K562 (cell line): ENCODE measurements at regions not wholly inside any gene's neighbourhood (a gene's known extent, or its start where the extent isn't known, plus 50 kb on each side); places are given as distances from the start of the nearest gene placed in this dataset.

ENCODE experiments used
- ATAC-seq: fragments of 200-7000 bp; cut with Tn5 transposase; 3 replicates; pipeline ENCODE4 v1.9.1; 2020; ENCODE audit warnings: moderate library complexity
- BruUV-seq: library from RNA; stranded (reverse); fragments of 400-500 nt; replicated peaks from 2 replicates; lab custom pipeline; 2021; lab: Mats Ljungman, UMichigan
- CTCF ChIA-PET: fragments of 300-600 bp; formaldehyde crosslinking; extraction: SDS; loops from one replicate; lab custom pipeline; 2021; ENCODE audit warnings: low intra/inter-chr PET ratio; lab: Yijun Ruan, JAX
- POLR2A ChIA-PET: fragments of 300-600, 350-650 bp; sonication (Branson Sonifier 250); formaldehyde crosslinking; extraction: SDS; loops from one replicate; lab custom pipeline; 2021; ENCODE audit warnings: antibody characterized with exemption, inconsistent platforms; lab: Yijun Ruan, JAX
- DNase-seq, 4 experiments: peaks; one replicate each; pipeline versions ENCODE4 v3.0.0 to v3.0.0-alpha.2; 2011 to 2018; ENCODE audit warnings: low spot score in 3 of 4, mixed read lengths in 3 of 4; ENCODE audit errors: extremely low read depth in 1 of 4
- FAIRE-seq: peaks from 2 replicates; lab custom pipeline; 2011; peaks lifted over from hg19 to GRCh38; lab: Jason Lieb, UNC
- H2AFZ ChIP-seq: 2 replicates; pipeline ENCODE4 v1.6.0; 2011; ENCODE audit warnings: low read depth, low read length, control low read depth, inconsistent platforms
- H3K27ac ChIP-seq: fragments of 200-600 bp; 3 replicates; pipeline ENCODE4 v1.8.0; 2011; ENCODE audit warnings: low read depth, mild to moderate bottlenecking, control low read depth, inconsistent platforms, low read length, moderate library complexity, mixed read lengths; ENCODE audit errors: extremely low read depth
- H3K27me3 ChIP-seq, 2 experiments: fragments of 300-600 bp in 1 of 2; 2 replicates in 1 of 2; 3 replicates in 1 of 2; pipeline versions ENCODE4 v1.6.0 to v1.8.0; 2011; ENCODE audit warnings: inconsistent platforms in 2 of 2, low read length in 2 of 2, mild to moderate bottlenecking in 1 of 2, mixed read lengths in 1 of 2, moderate library complexity in 1 of 2; ENCODE audit not compliant: control insufficient read depth in 2 of 2, insufficient read depth in 2 of 2
- H3K36me3 ChIP-seq: fragments of 300-600 bp; 3 replicates; pipeline ENCODE4 v1.8.0; 2011; ENCODE audit warnings: mild to moderate bottlenecking, low read length, inconsistent platforms; ENCODE audit not compliant: control insufficient read depth, insufficient read depth
- H3K4me1 ChIP-seq, 2 experiments: fragments of 200-600 bp in 1 of 2; replicated peaks in 1 of 2; 2 replicates in 1 of 2; 3 replicates in 1 of 2; pipeline versions ENCODE4 v1.5.1 to v1.8.0; 2011; ENCODE audit warnings: inconsistent platforms in 2 of 2, low read length in 2 of 2, mild to moderate bottlenecking in 1 of 2, mixed read lengths in 1 of 2, moderate library complexity in 1 of 2; ENCODE audit not compliant: control insufficient read depth in 2 of 2, insufficient read depth in 2 of 2
- H3K4me2 ChIP-seq: 2 replicates; pipeline ENCODE4 v1.6.1; 2011; ENCODE audit warnings: low read length, control low read depth, inconsistent platforms, mixed read lengths; ENCODE audit not compliant: insufficient read depth
- H3K4me3 ChIP-seq: fragments of 200-600 bp; sonication (generic), shearing (Covaris generic); 2 replicates; pipeline ENCODE4 v1.5.1; 2016; ENCODE audit warnings: control low read depth, inconsistent platforms
- H3K79me2 ChIP-seq: fragments of 200-600 bp; 3 replicates; pipeline ENCODE4 v1.8.0; 2011; ENCODE audit warnings: low read length, inconsistent platforms; ENCODE audit not compliant: control insufficient read depth, insufficient read depth
- H3K9ac ChIP-seq, 2 experiments: 2 replicates each; pipeline versions ENCODE4 v1.6.0 to v1.6.1; 2011; ENCODE audit warnings: low read depth in 2 of 2, low read length in 2 of 2, control low read depth in 1 of 2, inconsistent platforms in 1 of 2, mild to moderate bottlenecking in 1 of 2, mixed read lengths in 1 of 2; ENCODE audit not compliant: insufficient read depth in 1 of 2
- H3K9me1 ChIP-seq: one replicate; pipeline ENCODE4 v1.6.0; 2011; ENCODE audit warnings: inconsistent platforms, mild to moderate bottlenecking, low read length, moderate library complexity; ENCODE audit not compliant: control insufficient read depth, insufficient read depth
- H3K9me3 ChIP-seq: replicated peaks from 2 replicates; pipeline ENCODE4 v1.5.1; 2011; ENCODE audit warnings: low read depth, low read length, inconsistent platforms; ENCODE audit not compliant: control insufficient read depth, insufficient read depth
- H4K20me1 ChIP-seq: replicated peaks from 2 replicates; pipeline ENCODE4 v1.6.1; 2011; ENCODE audit warnings: low read length, inconsistent platforms, mixed read lengths; ENCODE audit not compliant: control insufficient read depth, insufficient read depth
- DDX20 ChIP-seq: fragments of 450-650 bp; IDR thresholded peaks from 2 replicates; pipeline ENCODE4 v1.6.1; 2016; ENCODE audit warnings: missing genetic modification characterization, low read depth, mild to moderate bottlenecking, missing compliant biosample characterization, moderate library complexity
- MCM5 ChIP-seq: fragments of 450-650 bp; IDR thresholded peaks from 2 replicates; pipeline ENCODE4 v1.6.1; 2016; ENCODE audit warnings: low read depth
- PHF20 ChIP-seq: fragments of 450-650 bp; IDR thresholded peaks from 2 replicates; pipeline ENCODE4 v1.6.1; 2018; ENCODE audit not compliant: partially characterized antibody
- RFX7 ChIP-seq: fragments of 250-450 bp; sonication (Bioruptor Pico); IDR thresholded peaks from 2 replicates; pipeline ENCODE4 v1.5.1; 2021; ENCODE audit warnings: mild to moderate bottlenecking
- SAP30 ChIP-seq: fragments of 200-600 bp; sonication (generic); IDR thresholded peaks from 2 replicates; pipeline ENCODE4 v1.6.1; 2012; ENCODE audit warnings: borderline replicate concordance, low read depth, mild to moderate bottlenecking, moderate library complexity, low read length, control low read depth, inconsistent platforms; ENCODE audit not compliant: insufficient read depth, poor library complexity, severe bottlenecking
- TCF3 ChIP-seq: sonication (generic); formaldehyde crosslinking; IDR thresholded peaks from 2 replicates; pipeline ENCODE4 v1.4.0; 2020; ENCODE audit warnings: mild to moderate bottlenecking, missing genetic modification reagents
- ZSCAN29 ChIP-seq: fragments of 450-650 bp; IDR thresholded peaks from 2 replicates; pipeline ENCODE4 v1.6.1; 2017
- WGBS: fragments of 100-300 bp; shearing (Covaris generic); methylation state at CpG from one replicate; pipeline ENCODE4 v1.1.6; 2016; ENCODE audit warnings: low coverage, mixed read lengths; ENCODE audit not compliant: insufficient coverage; ENCODE audit errors: missing lambda C conversion rate; 5-methylcytosine and 5-hydroxymethylcytosine counted together
- in situ Hi-C: fragments of 300-500 bp; cut with MboI; formaldehyde crosslinking; loops from 4 replicates; pipeline ENCODE4 v1.15.0; 2018; ENCODE audit warnings: inconsistent platforms, mixed read lengths
- intact Hi-C: fragments of 100-400 bp; cut with micrococcal nuclease; formaldehyde crosslinking; loops from 2 replicates; pipeline ENCODE4 v1.14.2; 2022
- TF ChIP-seq, protein P1 (sequence below): conservative IDR thresholded peaks from 2 replicates; pipeline ENCODE4 v1.6.1; 2011; ENCODE audit warnings: low read depth, mild to moderate bottlenecking, low read length; ENCODE audit not compliant: control insufficient read depth
- TF ChIP-seq, protein P2 (sequence below): sonication (generic); formaldehyde crosslinking; IDR thresholded peaks from 2 replicates; pipeline ENCODE4 v1.8.1; 2023; ENCODE audit warnings: mild to moderate bottlenecking, missing genetic modification reagents

DNA sequence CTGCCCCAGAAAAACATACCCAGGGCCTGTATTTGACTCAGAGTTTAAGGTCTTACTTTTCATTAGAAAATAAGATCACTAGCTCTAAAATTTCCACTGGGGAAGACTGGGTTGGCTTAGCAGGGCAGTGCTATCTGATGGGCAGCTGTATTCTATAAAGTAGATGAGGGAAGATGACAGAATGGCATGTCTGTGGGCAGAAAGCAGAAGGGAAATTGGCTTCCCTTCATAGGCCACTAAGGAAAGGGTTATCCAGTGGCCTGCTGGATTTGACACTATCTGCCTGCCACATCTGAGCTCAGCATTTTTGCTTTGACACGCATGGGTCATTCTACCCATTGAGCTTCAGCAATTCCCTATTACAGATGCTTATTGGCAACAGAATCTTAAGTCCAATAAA lies 461.3 kb upstream of the RASGRP1 start:
- WGBS, result 5% methylated on average over 1 of the region's 1 CpG
- ChIA-PET POLR2A (no interaction called here), CTCF (no interaction called here)
- Histone ChIP-seq H2AFZ (no peak overlapping the region), H3K79me2 (no peaks in the 10 kb centered on the region), H3K27me3 (no peaks in the 10 kb centered on the region), H3K36me3 (no peaks in the 10 kb centered on the region), H3K4me3 (no peak overlapping the region), H3K9ac (no peak overlapping the region), H3K9me3 (no peaks in the 10 kb centered on the region), H3K27ac (no peak overlapping the region)
- no peak for ATAC-seq
- no peak for DNase-seq
- intact Hi-C loops (no loop called here), in situ Hi-C loops (no loop called here)
- FAIRE-seq, result no peak
- TF ChIP-seq PHF20 (no peak), ZSCAN29 (no peak), DDX20 (no peak), MCM5 (no peak), TCF3 (CRISPR knock-in tag) (no peak), SAP30 (no peak), RFX7 (CRISPR knock-in tag) (no peak)
- TF ChIP-seq, protein P1, sequence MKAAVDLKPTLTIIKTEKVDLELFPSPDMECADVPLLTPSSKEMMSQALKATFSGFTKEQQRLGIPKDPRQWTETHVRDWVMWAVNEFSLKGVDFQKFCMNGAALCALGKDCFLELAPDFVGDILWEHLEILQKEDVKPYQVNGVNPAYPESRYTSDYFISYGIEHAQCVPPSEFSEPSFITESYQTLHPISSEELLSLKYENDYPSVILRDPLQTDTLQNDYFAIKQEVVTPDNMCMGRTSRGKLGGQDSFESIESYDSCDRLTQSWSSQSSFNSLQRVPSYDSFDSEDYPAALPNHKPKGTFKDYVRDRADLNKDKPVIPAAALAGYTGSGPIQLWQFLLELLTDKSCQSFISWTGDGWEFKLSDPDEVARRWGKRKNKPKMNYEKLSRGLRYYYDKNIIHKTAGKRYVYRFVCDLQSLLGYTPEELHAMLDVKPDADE, result no peak
- TF ChIP-seq, protein P2, sequence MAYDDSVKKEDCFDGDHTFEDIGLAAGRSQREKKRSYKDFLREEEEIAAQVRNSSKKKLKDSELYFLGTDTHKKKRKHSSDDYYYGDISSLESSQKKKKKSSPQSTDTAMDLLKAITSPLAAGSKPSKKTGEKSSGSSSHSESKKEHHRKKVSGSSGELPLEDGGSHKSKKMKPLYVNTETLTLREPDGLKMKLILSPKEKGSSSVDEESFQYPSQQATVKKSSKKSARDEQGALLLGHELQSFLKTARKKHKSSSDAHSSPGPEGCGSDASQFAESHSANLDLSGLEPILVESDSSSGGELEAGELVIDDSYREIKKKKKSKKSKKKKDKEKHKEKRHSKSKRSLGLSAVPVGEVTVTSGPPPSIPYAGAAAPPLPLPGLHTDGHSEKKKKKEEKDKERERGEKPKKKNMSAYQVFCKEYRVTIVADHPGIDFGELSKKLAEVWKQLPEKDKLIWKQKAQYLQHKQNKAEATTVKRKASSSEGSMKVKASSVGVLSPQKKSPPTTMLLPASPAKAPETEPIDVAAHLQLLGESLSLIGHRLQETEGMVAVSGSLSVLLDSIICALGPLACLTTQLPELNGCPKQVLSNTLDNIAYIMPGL (CRISPR knock-in tag), result no peak
- TF ChIP-seq, all 486 proteins: peak for 0
- H3K4me2 ChIP-seq, result no peak overlapping the region
- H4K20me1 ChIP-seq, result no peaks in the 10 kb centered on the region
- H3K9me1 ChIP-seq, result no peaks in the 10 kb centered on the region
- no TSS peak for BruUV-seq
- H3K4me1 ChIP-seq, result no peaks in the 10 kb centered on the region
